ENCODE measurements at regions not wholly inside any gene's neighbourhood (a gene's known extent, or its start where the extent isn't known, plus 50 kb on each side); places are given as distances from the start of the nearest gene placed in this dataset.
"Not testable (repeated sequence)": the region's sequence is repeated elsewhere in the genome, so short reads cannot be mapped to it uniquely, and the experiment has no call there.

GRCh38 chr21:27058673-27059605, 92.1 kb upstream of the ADAMTS5 start:
- DNase-seq (ENCODE audit: low spot score), result no peak

- DNase-seq (ENCODE audit: low spot score), result no peak
Measured at GRCh38 chr21:27057997-27058396, 91.1 kb upstream of the ADAMTS5 start.

GRCh38 chr21:27047658-27048314, 80.9 kb upstream of the ADAMTS5 start:
- no peak for DNase-seq (ENCODE audit: low spot score)

- no peak for DNase-seq (ENCODE audit: low spot score)
Measured at GRCh38 chr21:27047283-27047657, 80.4 kb upstream of the ADAMTS5 start.

GRCh38 chr21:27045281-27045985, 78.5 kb upstream of the ADAMTS5 start:
- DNase-seq (ENCODE audit: low spot score), result no peak

- no peak for DNase-seq (ENCODE audit: low spot score)
Measured at GRCh38 chr21:27043377-27043776, 76.5 kb upstream of the ADAMTS5 start.

GRCh38 chr21:27040738-27041469, 74.0 kb upstream of the ADAMTS5 start:
- DNase-seq (ENCODE audit: low spot score), result no peak

GRCh38 chr21:27036736-27037301, 69.9 kb upstream of the ADAMTS5 start:
- no peak for DNase-seq (ENCODE audit: low spot score)

GRCh38 chr21:27035791-27036190, 68.9 kb upstream of the ADAMTS5 start:
- no peak for DNase-seq (ENCODE audit: low spot score)

GRCh38 chr21:27034796-27035195, 67.9 kb upstream of the ADAMTS5 start:
- no peak for DNase-seq (ENCODE audit: low spot score)

- no peak for DNase-seq (ENCODE audit: low spot score)
Measured at GRCh38 chr21:27033471-27033870, 66.6 kb upstream of the ADAMTS5 start.

GRCh38 chr21:27026501-27026900, 59.6 kb upstream of the ADAMTS5 start:
- DNase-seq (ENCODE audit: low spot score), result no peak

- not testable (repeated sequence) for DNase-seq (ENCODE audit: low spot score)
Measured at GRCh38 chr21:27025708-27026107, 58.8 kb upstream of the ADAMTS5 start.

- no peak for DNase-seq (ENCODE audit: low spot score)
Measured at GRCh38 chr21:27024971-27025370, 58.1 kb upstream of the ADAMTS5 start.

GRCh38 chr21:27024301-27024700, 57.4 kb upstream of the ADAMTS5 start:
- no peak for DNase-seq (ENCODE audit: low spot score)

- no peak for DNase-seq (ENCODE audit: low spot score)
Measured at GRCh38 chr21:27023186-27023585, 56.3 kb upstream of the ADAMTS5 start.

GRCh38 chr21:27021801-27022200, 54.9 kb upstream of the ADAMTS5 start:
- DNase-seq (ENCODE audit: low spot score), result no peak

GRCh38 chr21:27021046-27021445, 54.2 kb upstream of the ADAMTS5 start:
- no peak for DNase-seq (ENCODE audit: low spot score)

GRCh38 chr21:27017246-27017645, 50.4 kb upstream of the ADAMTS5 start:
- no peak for DNase-seq (ENCODE audit: low spot score)
